ENCODE measurements at regions not wholly inside any gene's neighbourhood (a gene's known extent, or its start where the extent isn't known, plus 50 kb on each side); places are given as distances from the start of the nearest gene placed in this dataset.
"Not testable (repeated sequence)": the region's sequence is repeated elsewhere in the genome, so short reads cannot be mapped to it uniquely, and the experiment has no call there.

DNA sequence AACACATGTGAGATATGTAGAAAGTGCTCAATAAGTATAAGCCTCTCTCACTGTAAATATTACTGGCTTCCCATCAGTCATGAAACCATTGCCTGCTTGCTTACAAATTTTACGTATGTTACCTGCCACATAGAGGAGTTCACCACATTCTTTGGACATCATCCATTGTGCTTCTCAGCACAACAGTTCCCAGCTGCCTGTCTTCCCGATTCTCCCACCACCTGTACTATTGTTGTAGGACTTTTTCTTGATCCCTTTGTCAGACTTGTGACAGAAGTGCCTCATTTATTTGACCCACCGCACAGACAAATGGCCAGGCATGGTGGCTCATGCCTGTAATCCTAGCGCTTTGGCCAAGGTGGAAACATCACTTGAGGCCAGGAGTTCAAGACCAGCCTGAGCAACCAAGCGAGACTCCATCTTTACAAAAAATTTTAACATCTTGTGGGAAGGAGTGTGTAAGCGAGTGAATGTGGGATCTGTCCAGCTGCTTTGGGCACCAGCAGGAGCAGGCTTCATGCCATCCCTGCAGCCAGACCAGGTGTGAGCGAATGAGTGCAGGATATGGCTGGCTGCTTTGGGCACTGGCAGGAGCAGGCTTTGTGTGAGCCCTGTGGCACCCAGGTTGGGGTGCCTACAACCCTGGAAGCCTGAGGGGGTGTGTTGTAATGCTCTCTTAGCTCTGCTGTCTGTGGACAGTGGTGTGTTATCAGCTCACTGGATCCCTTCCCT, 139.9 kb upstream of the ELL2 start:
- no peaks in the 10 kb centered on the region for H3K9me3 ChIP-seq (ENCODE audit: control insufficient read depth, insufficient read depth, low read length)
- H3K4me3 ChIP-seq (ENCODE audit: low read length): no peak overlapping the region
- H3K27ac ChIP-seq (ENCODE audit: low read length): no peak overlapping the region
- Mint-ChIP-seq H3K36me3 (no peaks in the 10 kb centered on the region), H3K4me3 (no peak overlapping the region), H3K27me3 (ENCODE audit: low read depth in 2 of 2) (peaks cover 7 to 14% of the 10 kb centered on the region in 2 donors), H3K9me3 (no peaks in the 10 kb centered on the region), H3K27ac (no peak overlapping the region), H3K4me1 (no peaks in the 10 kb centered on the region)
- no peak for DNase-seq
- H3K27me3 ChIP-seq (ENCODE audit: control insufficient read depth, insufficient read depth, low read length): no peaks in the 10 kb centered on the region
- TF ChIP-seq, protein P1, sequence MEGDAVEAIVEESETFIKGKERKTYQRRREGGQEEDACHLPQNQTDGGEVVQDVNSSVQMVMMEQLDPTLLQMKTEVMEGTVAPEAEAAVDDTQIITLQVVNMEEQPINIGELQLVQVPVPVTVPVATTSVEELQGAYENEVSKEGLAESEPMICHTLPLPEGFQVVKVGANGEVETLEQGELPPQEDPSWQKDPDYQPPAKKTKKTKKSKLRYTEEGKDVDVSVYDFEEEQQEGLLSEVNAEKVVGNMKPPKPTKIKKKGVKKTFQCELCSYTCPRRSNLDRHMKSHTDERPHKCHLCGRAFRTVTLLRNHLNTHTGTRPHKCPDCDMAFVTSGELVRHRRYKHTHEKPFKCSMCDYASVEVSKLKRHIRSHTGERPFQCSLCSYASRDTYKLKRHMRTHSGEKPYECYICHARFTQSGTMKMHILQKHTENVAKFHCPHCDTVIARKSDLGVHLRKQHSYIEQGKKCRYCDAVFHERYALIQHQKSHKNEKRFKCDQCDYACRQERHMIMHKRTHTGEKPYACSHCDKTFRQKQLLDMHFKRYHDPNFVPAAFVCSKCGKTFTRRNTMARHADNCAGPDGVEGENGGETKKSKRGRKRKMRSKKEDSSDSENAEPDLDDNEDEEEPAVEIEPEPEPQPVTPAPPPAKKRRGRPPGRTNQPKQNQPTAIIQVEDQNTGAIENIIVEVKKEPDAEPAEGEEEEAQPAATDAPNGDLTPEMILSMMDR (IDR thresholded peaks at IDR 0.05): no peak
- H3K36me3 ChIP-seq (ENCODE audit: control insufficient read depth, insufficient read depth, low read length): no peaks in the 10 kb centered on the region
- no peak for ATAC-seq
- intact Hi-C loops (cut with micrococcal nuclease): no loop called here
- WGBS (ENCODE audit: insufficient coverage): 99% methylated on average over 7 of the region's 7 CpGs
- H3K4me1 ChIP-seq (ENCODE audit: control insufficient read depth, insufficient read depth, low read length): no peaks in the 10 kb centered on the region

DNA sequence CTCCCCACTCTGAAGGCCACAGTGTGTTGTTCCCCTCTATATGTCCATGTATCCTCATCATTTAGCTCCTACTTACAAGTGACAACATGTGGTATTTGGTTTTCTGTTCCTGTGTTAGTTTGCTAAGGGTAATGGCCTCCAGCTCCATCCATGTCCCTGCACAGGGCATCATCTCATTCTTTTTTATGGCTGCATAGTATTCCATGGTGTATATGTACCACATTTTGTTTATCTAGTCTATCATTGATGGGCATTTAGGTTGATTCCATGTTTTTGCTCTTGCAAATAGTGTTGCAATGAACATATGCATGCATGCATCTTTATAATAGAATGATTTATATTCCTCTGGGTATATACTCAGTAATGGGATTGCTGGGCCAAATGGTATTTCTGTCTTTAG, 135.8 kb upstream of the ELL2 start:
- H3K4me3 Mint-ChIP-seq; H3K27me3 Mint-ChIP-seq (ENCODE audit: low read depth in 2 of 2); H3K9me3 Mint-ChIP-seq; H3K9me3 ChIP-seq (ENCODE audit: control insufficient read depth, insufficient read depth, low read length); H3K27me3 ChIP-seq (ENCODE audit: control insufficient read depth, insufficient read depth, low read length); ATAC-seq; intact Hi-C loops (cut with micrococcal nuclease); H3K4me1 ChIP-seq (ENCODE audit: control insufficient read depth, insufficient read depth, low read length); H3K27ac ChIP-seq (ENCODE audit: low read length); H3K4me3 ChIP-seq (ENCODE audit: low read length); DNase-seq; H3K36me3 Mint-ChIP-seq; H3K27ac Mint-ChIP-seq; H3K4me1 Mint-ChIP-seq; H3K36me3 ChIP-seq (ENCODE audit: control insufficient read depth, insufficient read depth, low read length): not testable (repeated sequence)

DNA sequence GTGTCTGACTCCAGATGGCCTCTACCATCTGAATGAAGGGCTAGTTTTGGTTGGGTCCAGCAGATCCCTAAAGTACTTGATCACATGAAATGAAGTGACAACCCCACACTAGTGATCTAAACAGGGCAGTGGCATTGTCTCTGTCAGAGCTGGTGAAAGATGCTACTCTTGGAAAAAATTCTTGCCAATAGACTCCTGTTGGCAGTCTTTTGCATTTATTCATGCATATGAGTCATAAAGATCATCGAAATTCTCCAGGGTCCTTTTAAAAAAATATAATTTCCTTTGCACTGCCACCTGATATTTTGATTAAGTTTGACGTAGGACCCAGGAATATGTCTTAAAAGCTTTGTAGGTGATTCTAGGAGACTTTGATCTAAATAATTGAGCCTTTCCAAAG, 135.1 kb upstream of the ELL2 start:
- TF ChIP-seq, protein P1 (IDR thresholded peaks at IDR 0.05): no peak
- no peaks in the 10 kb centered on the region for H3K4me1 Mint-ChIP-seq
- WGBS (ENCODE audit: insufficient coverage): 82% methylated on average over 2 of the region's 2 CpGs

DNA sequence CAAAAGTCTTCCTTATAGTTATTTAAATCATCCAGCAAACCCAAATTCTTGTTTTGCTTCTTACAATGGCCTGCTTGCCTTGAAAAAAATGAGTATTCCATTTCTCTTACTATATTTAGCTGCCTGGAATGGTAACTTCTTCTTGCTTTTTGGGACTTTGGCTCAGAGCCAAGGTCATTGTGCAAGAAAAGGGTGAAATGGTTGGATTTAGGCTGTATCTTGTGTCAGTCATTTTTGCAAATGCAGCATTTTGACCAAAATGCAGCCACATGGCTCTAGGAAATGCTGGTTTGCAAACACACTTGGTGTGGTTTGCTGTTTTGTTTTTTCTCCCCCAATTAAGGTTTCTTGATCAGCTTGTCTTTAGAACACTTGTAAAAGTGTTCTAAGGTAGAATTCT, 133.3 kb upstream of the ELL2 start:
- no peaks in the 10 kb centered on the region for H3K4me1 ChIP-seq (ENCODE audit: control insufficient read depth, insufficient read depth, low read length)
- intact Hi-C loops (cut with micrococcal nuclease): no loop called here
- no peaks in the 10 kb centered on the region for H3K9me3 Mint-ChIP-seq
- no peaks in the 10 kb centered on the region for H3K9me3 ChIP-seq (ENCODE audit: control insufficient read depth, insufficient read depth, low read length)
- ATAC-seq (no peak), DNase-seq (no peak)
- no peaks in the 10 kb centered on the region for H3K36me3 ChIP-seq (ENCODE audit: control insufficient read depth, insufficient read depth, low read length)
- no peak overlapping the region for H3K27ac ChIP-seq (ENCODE audit: low read length)
- no peak overlapping the region for H3K4me3 ChIP-seq (ENCODE audit: low read length)
- no peaks in the 10 kb centered on the region for H3K27me3 Mint-ChIP-seq (ENCODE audit: low read depth in 2 of 2)
- no peak overlapping the region for H3K4me3 Mint-ChIP-seq
- H3K27ac Mint-ChIP-seq: no peak overlapping the region
- H3K36me3 Mint-ChIP-seq: no peaks in the 10 kb centered on the region
- no peaks in the 10 kb centered on the region for H3K27me3 ChIP-seq (ENCODE audit: control insufficient read depth, insufficient read depth, low read length)
- TF ChIP-seq, protein P1 (IDR thresholded peaks at IDR 0.05): no peak
- H3K4me1 Mint-ChIP-seq: no peaks in the 10 kb centered on the region

More for the DNA sequence above, 135.1 kb upstream of the ELL2 start:
- Histone ChIP-seq H3K27ac (ENCODE audit: low read length) (no peak overlapping the region), H3K4me3 (ENCODE audit: low read length) (no peak overlapping the region), H3K9me3 (ENCODE audit: control insufficient read depth, insufficient read depth, low read length) (no peaks in the 10 kb centered on the region), H3K4me1 (ENCODE audit: control insufficient read depth, insufficient read depth, low read length) (no peaks in the 10 kb centered on the region), H3K36me3 (ENCODE audit: control insufficient read depth, insufficient read depth, low read length) (no peaks in the 10 kb centered on the region), H3K27me3 (ENCODE audit: control insufficient read depth, insufficient read depth, low read length) (no peaks in the 10 kb centered on the region)
- H3K4me3 Mint-ChIP-seq: no peak overlapping the region
- ATAC-seq: no peak
- DNase-seq: no peak
- H3K27me3 Mint-ChIP-seq (ENCODE audit: low read depth in 2 of 2): peaks cover 3 to 7% of the 10 kb centered on the region in 2 donors
- no peaks in the 10 kb centered on the region for H3K9me3 Mint-ChIP-seq
- no peaks in the 10 kb centered on the region for H3K36me3 Mint-ChIP-seq
- intact Hi-C loops (cut with micrococcal nuclease): no loop called here
- no peak overlapping the region for H3K27ac Mint-ChIP-seq

Data from natural killer cell (primary cell).